HEK293T (cell line): ENCODE measurements at regions not wholly inside any gene's neighbourhood (a gene's known extent, or its start where the extent isn't known, plus 50 kb on each side); places are given as distances from the start of the nearest gene placed in this dataset.

Source experiments
- BHLHE40 ChIP-seq: fragments of 450-650 bp; IDR thresholded peaks from 2 replicates; pipeline ENCODE4 v1.6.1; 2016; ENCODE audit warnings: mild to moderate bottlenecking, moderate library complexity, borderline replicate concordance
- CTBP1 ChIP-seq: fragments of 450-650 bp; IDR thresholded peaks from 2 replicates; pipeline ENCODE4 v1.6.1; 2016; ENCODE audit warnings: borderline replicate concordance
- FOXA1 ChIP-seq: fragments of 450-650 bp; IDR thresholded peaks from 2 replicates; pipeline ENCODE4 v1.6.1; 2016; ENCODE audit warnings: mild to moderate bottlenecking
- HDGF ChIP-seq: fragments of 450-650 bp; IDR thresholded peaks from 2 replicates; pipeline ENCODE4 v1.6.1; 2017; ENCODE audit warnings: antibody characterized with exemption, borderline replicate concordance
- LEF1 ChIP-seq: fragments of 450-650 bp; IDR thresholded peaks from 2 replicates; pipeline ENCODE4 v1.6.1; 2017; ENCODE audit warnings: mild to moderate bottlenecking, borderline replicate concordance
- NFRKB ChIP-seq: fragments of 450-650 bp; IDR thresholded peaks from 2 replicates; pipeline ENCODE4 v1.6.1; 2016; ENCODE audit warnings: mild to moderate bottlenecking, moderate library complexity
- SP1 ChIP-seq: fragments of 450-650 bp; IDR thresholded peaks from 2 replicates; pipeline ENCODE4 v1.6.1; 2017
- SUZ12 ChIP-seq: fragments of 450-650 bp; IDR thresholded peaks from 2 replicates; pipeline ENCODE4 v1.6.1; 2016; ENCODE audit warnings: mild to moderate bottlenecking
- TF ChIP-seq, protein P1 (sequence below): fragments of 450-650 bp; IDR thresholded peaks from 2 replicates; pipeline ENCODE4 v1.6.1; 2016

DNA sequence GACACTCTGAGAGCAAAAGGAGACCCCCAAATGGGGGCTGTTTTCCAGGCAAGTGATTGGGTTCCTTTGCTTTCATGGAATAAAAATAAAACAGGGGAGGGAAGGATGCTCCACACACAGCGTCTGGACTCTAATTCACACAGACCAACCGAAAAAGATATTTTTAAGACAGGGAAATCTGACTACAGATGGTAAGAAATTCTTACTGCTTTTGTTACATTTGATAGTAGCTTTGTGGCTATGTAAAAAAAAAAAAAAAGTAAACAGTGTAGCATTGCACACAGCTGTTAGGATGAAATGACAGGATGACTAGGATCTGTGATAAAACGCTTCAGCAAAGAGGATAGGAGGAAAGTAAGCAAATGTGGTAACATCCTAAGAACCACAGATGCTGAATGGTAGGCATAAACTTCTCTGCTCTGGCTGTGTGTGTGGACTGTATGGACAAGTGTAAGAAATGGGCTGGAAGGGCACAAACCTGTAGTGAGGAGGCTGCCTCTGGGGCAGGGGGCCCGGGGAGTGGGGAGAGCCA, 207.6 kb downstream of the ANAPC1 start:
- TF ChIP-seq CTBP1: no peak
- no peak for TF ChIP-seq SUZ12
- TF ChIP-seq BHLHE40: no peak
- no peak for TF ChIP-seq NFRKB
- TF ChIP-seq SP1: no peak
- TF ChIP-seq, protein P1, sequence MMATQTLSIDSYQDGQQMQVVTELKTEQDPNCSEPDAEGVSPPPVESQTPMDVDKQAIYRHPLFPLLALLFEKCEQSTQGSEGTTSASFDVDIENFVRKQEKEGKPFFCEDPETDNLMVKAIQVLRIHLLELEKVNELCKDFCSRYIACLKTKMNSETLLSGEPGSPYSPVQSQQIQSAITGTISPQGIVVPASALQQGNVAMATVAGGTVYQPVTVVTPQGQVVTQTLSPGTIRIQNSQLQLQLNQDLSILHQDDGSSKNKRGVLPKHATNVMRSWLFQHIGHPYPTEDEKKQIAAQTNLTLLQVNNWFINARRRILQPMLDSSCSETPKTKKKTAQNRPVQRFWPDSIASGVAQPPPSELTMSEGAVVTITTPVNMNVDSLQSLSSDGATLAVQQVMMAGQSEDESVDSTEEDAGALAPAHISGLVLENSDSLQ: no peak
- no peak for TF ChIP-seq HDGF
- no peak for TF ChIP-seq LEF1
- TF ChIP-seq FOXA1: no peak
